A673 (cell line): ENCODE measurements at regions not wholly inside any gene's neighbourhood (a gene's known extent, or its start where the extent isn't known, plus 50 kb on each side); places are given as distances from the start of the nearest gene placed in this dataset.

Source experiments
- EZH2 ChIP-seq: fragments of 200-600 bp; sonication (generic); IDR thresholded peaks from 2 replicates; pipeline ENCODE4 v1.6.1; 2017; ENCODE audit warnings: borderline replicate concordance, low read depth, mild to moderate bottlenecking, mixed read lengths, antibody characterized with exemption, low read length; ENCODE audit not compliant: poor library complexity, severe bottlenecking
- TF ChIP-seq, protein P1 (sequence below): fragments of 300-800, 200-600 bp; sonication (generic); conservative IDR thresholded peaks from 2 replicates; pipeline ENCODE4 v1.5.1; 2017; ENCODE audit warnings: low read depth, mild to moderate bottlenecking, antibody characterized with exemption, low read length, moderate library complexity, mixed read lengths

DNA sequence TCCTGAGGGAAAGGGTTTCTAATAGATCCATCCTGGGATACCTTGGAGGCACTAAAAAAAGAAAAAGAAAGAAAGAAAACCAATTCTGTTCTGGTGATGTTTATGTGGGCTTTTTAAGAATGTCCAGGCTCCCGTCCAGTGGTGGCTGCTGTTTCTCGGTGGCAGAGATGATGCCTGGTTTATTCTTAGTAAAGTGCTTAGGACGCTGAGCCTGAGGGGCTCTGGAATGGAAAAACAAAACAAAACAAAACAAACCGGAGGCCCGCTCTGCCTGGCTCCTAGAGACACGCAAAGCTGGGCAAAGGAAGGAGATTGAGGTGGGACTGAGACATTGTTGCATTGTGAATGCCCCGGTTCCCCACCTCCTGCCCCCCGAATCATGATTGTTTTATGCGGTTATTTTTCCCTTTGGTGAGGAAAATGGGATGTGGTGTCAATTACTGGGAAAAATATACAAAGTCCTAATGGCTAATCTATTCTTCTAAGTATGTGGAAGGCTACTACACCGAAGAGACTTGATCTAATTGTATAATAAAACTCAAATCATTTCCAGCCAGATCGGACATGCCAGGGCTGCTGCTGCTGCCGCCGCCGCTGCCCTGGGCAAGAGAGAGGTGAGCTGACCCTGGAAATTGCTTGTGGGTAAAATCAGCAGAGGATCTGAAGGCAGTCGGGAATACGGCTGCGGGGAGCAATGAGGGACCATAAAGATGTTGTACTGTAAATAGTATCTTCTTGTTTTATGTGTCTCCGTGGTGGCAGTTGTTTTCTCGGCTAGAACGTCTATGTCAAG is 644.9 kb downstream of the CCDC171 start:
- TF ChIP-seq, protein P1, sequence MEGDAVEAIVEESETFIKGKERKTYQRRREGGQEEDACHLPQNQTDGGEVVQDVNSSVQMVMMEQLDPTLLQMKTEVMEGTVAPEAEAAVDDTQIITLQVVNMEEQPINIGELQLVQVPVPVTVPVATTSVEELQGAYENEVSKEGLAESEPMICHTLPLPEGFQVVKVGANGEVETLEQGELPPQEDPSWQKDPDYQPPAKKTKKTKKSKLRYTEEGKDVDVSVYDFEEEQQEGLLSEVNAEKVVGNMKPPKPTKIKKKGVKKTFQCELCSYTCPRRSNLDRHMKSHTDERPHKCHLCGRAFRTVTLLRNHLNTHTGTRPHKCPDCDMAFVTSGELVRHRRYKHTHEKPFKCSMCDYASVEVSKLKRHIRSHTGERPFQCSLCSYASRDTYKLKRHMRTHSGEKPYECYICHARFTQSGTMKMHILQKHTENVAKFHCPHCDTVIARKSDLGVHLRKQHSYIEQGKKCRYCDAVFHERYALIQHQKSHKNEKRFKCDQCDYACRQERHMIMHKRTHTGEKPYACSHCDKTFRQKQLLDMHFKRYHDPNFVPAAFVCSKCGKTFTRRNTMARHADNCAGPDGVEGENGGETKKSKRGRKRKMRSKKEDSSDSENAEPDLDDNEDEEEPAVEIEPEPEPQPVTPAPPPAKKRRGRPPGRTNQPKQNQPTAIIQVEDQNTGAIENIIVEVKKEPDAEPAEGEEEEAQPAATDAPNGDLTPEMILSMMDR, result no peak
- TF ChIP-seq EZH2, result no peak
